Endothelial cell of umbilical vein (primary cell): ENCODE measurements at regions not wholly inside any gene's neighbourhood (a gene's known extent, or its start where the extent isn't known, plus 50 kb on each side); places are given as distances from the start of the nearest gene placed in this dataset.

ENCODE experiments used
- BruUV-seq: library from RNA; stranded (reverse); fragments of 400-500 nt; replicated peaks from 2 replicates; lab custom pipeline; 2021; lab: Mats Ljungman, UMichigan
- CTCF ChIA-PET: fragments of 300-600, 350-600 bp; sonication (Branson Sonifier 250); formaldehyde crosslinking; loops from one replicate; lab custom pipeline; 2021; ENCODE audit warnings: antibody characterized with exemption, inconsistent platforms; lab: Charles Lee
- POLR2A ChIA-PET: fragments of 300-600, 350-600 bp; sonication (Branson Sonifier 250); formaldehyde crosslinking; loops from one replicate; lab custom pipeline; 2021; ENCODE audit warnings: antibody characterized with exemption, inconsistent platforms; lab: Charles Lee
- DNase-seq: peaks from one replicate; pipeline ENCODE4 v3.0.0-alpha.2; 2011; ENCODE audit warnings: low read depth, low spot score
- FAIRE-seq: peaks from 2 replicates; lab custom pipeline; 2011; peaks lifted over from hg19 to GRCh38; lab: Jason Lieb, UNC
- H2AFZ ChIP-seq: 2 replicates; pipeline ENCODE4 v1.6.0; 2012; ENCODE audit warnings: low read depth, low read length, control low read depth, inconsistent platforms
- H3K27ac ChIP-seq: 2 replicates; pipeline ENCODE4 v1.5.1; 2011; ENCODE audit warnings: low read depth, mild to moderate bottlenecking, control low read depth, low read length, moderate library complexity; ENCODE audit not compliant: insufficient read depth
- H3K27me3 ChIP-seq, 2 experiments: 2 replicates each; pipeline versions ENCODE4 v1.6.0 to v1.6.1; 2011; ENCODE audit warnings: low read length in 2 of 2, mixed read lengths in 1 of 2; ENCODE audit not compliant: control insufficient read depth in 2 of 2, insufficient read depth in 2 of 2
- H3K36me3 ChIP-seq, 2 experiments: 2 replicates in 1 of 2; 3 replicates in 1 of 2; pipeline ENCODE4 v1.5.1; 2011; ENCODE audit warnings: low read length in 2 of 2, mild to moderate bottlenecking in 1 of 2, moderate library complexity in 1 of 2; ENCODE audit not compliant: control insufficient read depth in 2 of 2, insufficient read depth in 2 of 2; ENCODE audit errors: extremely low read depth in 1 of 2
- H3K4me1 ChIP-seq: 3 replicates; pipeline ENCODE4 v1.5.1; 2011; ENCODE audit warnings: mild to moderate bottlenecking, low read length; ENCODE audit not compliant: control insufficient read depth, insufficient read depth; ENCODE audit errors: extremely low read depth
- H3K4me2 ChIP-seq: 2 replicates; pipeline ENCODE4 v1.6.1; 2011; ENCODE audit warnings: low read length, control low read depth, mixed read lengths; ENCODE audit not compliant: insufficient read depth
- H3K4me3 ChIP-seq, 3 experiments: fragments of 200-600 bp in 1 of 3; sonication (generic), shearing (Covaris generic) in 1 of 3; replicated peaks in 1 of 3; 2 replicates each; pipeline ENCODE4 v1.5.1; 2011 to 2016; ENCODE audit warnings: control low read depth in 3 of 3, low read length in 3 of 3, mild to moderate bottlenecking in 2 of 3, inconsistent platforms in 1 of 3, low read depth in 1 of 3, moderate library complexity in 1 of 3; ENCODE audit not compliant: insufficient read depth in 1 of 3
- H3K79me2 ChIP-seq: 2 replicates; pipeline ENCODE4 v1.6.0; 2012; ENCODE audit warnings: low read length, inconsistent platforms; ENCODE audit not compliant: control insufficient read depth, insufficient read depth
- H3K9ac ChIP-seq: replicated peaks from 2 replicates; pipeline ENCODE3; 2011; ENCODE audit warnings: low read length, control low read depth; ENCODE audit not compliant: insufficient read depth; ENCODE audit errors: extremely low read depth
- H3K9me1 ChIP-seq: replicated peaks from 3 replicates; pipeline ENCODE4 v1.6.0; 2011; ENCODE audit warnings: mild to moderate bottlenecking, low read length; ENCODE audit not compliant: control insufficient read depth, insufficient read depth; ENCODE audit errors: extremely low read depth
- H3K9me3 ChIP-seq: replicated peaks from 2 replicates; pipeline ENCODE4 v1.5.1; 2012; ENCODE audit warnings: low read length, inconsistent platforms; ENCODE audit not compliant: control insufficient read depth, insufficient read depth
- H4K20me1 ChIP-seq: replicated peaks from 2 replicates; pipeline ENCODE3; 2011; ENCODE audit warnings: mild to moderate bottlenecking, low read length; ENCODE audit not compliant: control insufficient read depth, insufficient read depth; ENCODE audit errors: extremely low read depth
- CTCF ChIP-seq, 2 donors: IDR thresholded peaks; 1 replicate in 1 of 2; 2 replicates in 1 of 2; pipeline ENCODE4 v1.5.1; 2011; ENCODE audit warnings: low read length in 2 of 2, mild to moderate bottlenecking in 2 of 2, moderate library complexity in 2 of 2, control low read depth in 1 of 2, inconsistent platforms in 1 of 2, low read depth in 1 of 2; ENCODE audit not compliant: insufficient read depth in 1 of 2; ENCODE audit errors: extremely low read depth in 1 of 2
- EZH2 ChIP-seq: IDR thresholded peaks from 2 replicates; pipeline ENCODE4 v1.6.1; 2012; ENCODE audit warnings: borderline replicate concordance, low read depth, mild to moderate bottlenecking, moderate library complexity, low read length, inconsistent platforms; ENCODE audit not compliant: severe bottlenecking
- FOS ChIP-seq: IDR thresholded peaks from 2 replicates; pipeline ENCODE4 v1.6.1; 2011; ENCODE audit warnings: mild to moderate bottlenecking, low read length, moderate library complexity, borderline replicate concordance; ENCODE audit not compliant: insufficient read depth
- GATA2 ChIP-seq: IDR thresholded peaks from 2 replicates; pipeline ENCODE4 v1.7.0; 2011; ENCODE audit warnings: low read depth, mild to moderate bottlenecking, moderate library complexity, mixed read lengths, low read length; ENCODE audit not compliant: insufficient read length, insufficient read depth
- JUN ChIP-seq: IDR thresholded peaks from 2 replicates; pipeline ENCODE4 v1.6.1; 2011; ENCODE audit warnings: borderline replicate concordance, low read depth; ENCODE audit not compliant: insufficient read length, insufficient read depth
- MAX ChIP-seq: IDR thresholded peaks from 2 replicates; pipeline ENCODE4 v1.6.1; 2011; ENCODE audit not compliant: insufficient read depth, insufficient read length
- MYC ChIP-seq: IDR thresholded peaks from one replicate; pipeline ENCODE4 v1.6.1; 2011; ENCODE audit warnings: mild to moderate bottlenecking, low read depth, low read length
- POLR2A ChIP-seq: IDR thresholded peaks from 2 replicates; pipeline ENCODE4 v1.6.1; 2012; ENCODE audit warnings: low read depth, mild to moderate bottlenecking, control low read depth, low read length
- POLR2AphosphoS5 ChIP-seq: IDR thresholded peaks from 2 replicates; pipeline ENCODE4 v1.6.1; 2012; ENCODE audit warnings: low read depth, mild to moderate bottlenecking, control low read depth, low read length, moderate library complexity; ENCODE audit not compliant: insufficient read depth
- dilution Hi-C: fragments of 300-500 bp; cut with MboI; formaldehyde crosslinking; loops from one replicate; pipeline ENCODE4 v1.15.0; 2019; ENCODE audit warnings: low sequenced_read_pairs; ENCODE audit not compliant: extremely low pct_ligation_motif_present
- intact Hi-C: fragments of 100-400 bp; cut with micrococcal nuclease; formaldehyde crosslinking; loops from one replicate; pipeline ENCODE4 v1.10.0; 2022

GRCh38 chr5:120162321-120162720, 301.8 kb upstream of the PRR16 start:
- Histone ChIP-seq H3K9me1 (no peaks in the 10 kb centered on the region), H3K27me3 (no peaks in the 10 kb centered on the region), H3K79me2 (no peaks in the 10 kb centered on the region), H4K20me1 (no peaks in the 10 kb centered on the region), H3K27ac (no peak overlapping the region), H3K9me3 (no peaks in the 10 kb centered on the region), H3K9ac (no peak overlapping the region), H3K4me3 (no peak overlapping the region), H2AFZ (no peak overlapping the region), H3K4me1 (no peaks in the 10 kb centered on the region), H3K36me3 (no peaks in the 10 kb centered on the region), H3K4me2 (no peak overlapping the region)
- FAIRE-seq (no peak), DNase-seq (no peak)
- no peak for TF ChIP-seq MAX
- no peak for TF ChIP-seq JUN
- dilution Hi-C loops (no loop called here), intact Hi-C loops (no loop called here)
- no TSS peak for BruUV-seq
- POLR2A ChIA-PET, result no interaction called here
- CTCF ChIA-PET, result no interaction called here

GRCh38 chr5:120164037-120164436, 300.1 kb upstream of the PRR16 start:
- H3K27me3 ChIP-seq, result no peaks in the 10 kb centered on the region
- no peak overlapping the region for H3K4me3 ChIP-seq
- ChIA-PET CTCF (no interaction called here), POLR2A (no interaction called here)
- no peaks in the 10 kb centered on the region for H3K9me3 ChIP-seq
- no peaks in the 10 kb centered on the region for H3K79me2 ChIP-seq
- dilution Hi-C loops, result no loop called here
- H3K9ac ChIP-seq, result no peak overlapping the region
- no peaks in the 10 kb centered on the region for H4K20me1 ChIP-seq
- no peak overlapping the region for H3K27ac ChIP-seq
- TF ChIP-seq FOS, result no peak
- TF ChIP-seq CTCF (IDR thresholded peaks at IDR 0.05; ENCODE audit: extremely low read depth in 1 of 2, insufficient read depth in 1 of 2, low read depth in 1 of 2, low read length in 2 of 2), result no peak
- TF ChIP-seq MYC, result no peak
- no peak for TF ChIP-seq EZH2
- TF ChIP-seq GATA2, result no peak
- TF ChIP-seq POLR2A, result no peak
- no peak for TF ChIP-seq POLR2AphosphoS5
- no peak for TF ChIP-seq JUN
- TF ChIP-seq MAX, result no peak
- BruUV-seq, result no TSS peak
- H3K9me1 ChIP-seq, result no peaks in the 10 kb centered on the region
- DNase-seq, result no peak
- no peaks in the 10 kb centered on the region for H3K4me1 ChIP-seq
- intact Hi-C loops, result no loop called here
- no peak for FAIRE-seq
- H3K36me3 ChIP-seq, result no peaks in the 10 kb centered on the region
- no peak overlapping the region for H3K4me2 ChIP-seq
- H2AFZ ChIP-seq, result no peak overlapping the region
